AG09319 (cell line): ENCODE measurements at regions not wholly inside any gene's neighbourhood (a gene's known extent, or its start where the extent isn't known, plus 50 kb on each side); places are given as distances from the start of the nearest gene placed in this dataset.

Source experiments
- DNase-seq: peaks from one replicate; pipeline ENCODE4 v3.0.0-alpha.2; 2010; ENCODE audit warnings: low read depth; ENCODE audit errors: extremely low read depth
- TF ChIP-seq, protein P1 (sequence below): IDR thresholded peaks from 2 replicates; pipeline ENCODE4 v1.5.1; 2011; ENCODE audit warnings: low read depth, mild to moderate bottlenecking, inconsistent platforms, low read length, moderate library complexity

DNA sequence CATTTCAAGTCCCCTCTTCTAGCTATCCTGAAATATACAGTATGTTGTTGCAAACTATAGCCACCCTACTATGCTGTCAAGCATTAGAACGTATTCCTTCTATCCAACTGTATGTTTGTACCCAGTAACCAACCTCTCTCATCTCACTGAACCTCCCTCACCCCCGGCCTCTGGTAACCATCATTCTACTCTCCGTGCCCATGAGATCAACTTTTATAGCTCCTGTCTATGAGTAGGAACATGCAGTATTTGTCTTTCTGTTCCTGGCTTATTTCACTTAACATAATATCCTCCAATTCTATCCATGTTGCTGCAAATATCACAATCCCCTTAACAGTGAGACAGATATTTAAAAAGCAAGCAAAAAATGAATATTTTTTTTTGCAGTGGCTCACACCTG lies 196.9 kb downstream of the PAX1 start:
- TF ChIP-seq, protein P1, sequence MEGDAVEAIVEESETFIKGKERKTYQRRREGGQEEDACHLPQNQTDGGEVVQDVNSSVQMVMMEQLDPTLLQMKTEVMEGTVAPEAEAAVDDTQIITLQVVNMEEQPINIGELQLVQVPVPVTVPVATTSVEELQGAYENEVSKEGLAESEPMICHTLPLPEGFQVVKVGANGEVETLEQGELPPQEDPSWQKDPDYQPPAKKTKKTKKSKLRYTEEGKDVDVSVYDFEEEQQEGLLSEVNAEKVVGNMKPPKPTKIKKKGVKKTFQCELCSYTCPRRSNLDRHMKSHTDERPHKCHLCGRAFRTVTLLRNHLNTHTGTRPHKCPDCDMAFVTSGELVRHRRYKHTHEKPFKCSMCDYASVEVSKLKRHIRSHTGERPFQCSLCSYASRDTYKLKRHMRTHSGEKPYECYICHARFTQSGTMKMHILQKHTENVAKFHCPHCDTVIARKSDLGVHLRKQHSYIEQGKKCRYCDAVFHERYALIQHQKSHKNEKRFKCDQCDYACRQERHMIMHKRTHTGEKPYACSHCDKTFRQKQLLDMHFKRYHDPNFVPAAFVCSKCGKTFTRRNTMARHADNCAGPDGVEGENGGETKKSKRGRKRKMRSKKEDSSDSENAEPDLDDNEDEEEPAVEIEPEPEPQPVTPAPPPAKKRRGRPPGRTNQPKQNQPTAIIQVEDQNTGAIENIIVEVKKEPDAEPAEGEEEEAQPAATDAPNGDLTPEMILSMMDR = no peak

DNA sequence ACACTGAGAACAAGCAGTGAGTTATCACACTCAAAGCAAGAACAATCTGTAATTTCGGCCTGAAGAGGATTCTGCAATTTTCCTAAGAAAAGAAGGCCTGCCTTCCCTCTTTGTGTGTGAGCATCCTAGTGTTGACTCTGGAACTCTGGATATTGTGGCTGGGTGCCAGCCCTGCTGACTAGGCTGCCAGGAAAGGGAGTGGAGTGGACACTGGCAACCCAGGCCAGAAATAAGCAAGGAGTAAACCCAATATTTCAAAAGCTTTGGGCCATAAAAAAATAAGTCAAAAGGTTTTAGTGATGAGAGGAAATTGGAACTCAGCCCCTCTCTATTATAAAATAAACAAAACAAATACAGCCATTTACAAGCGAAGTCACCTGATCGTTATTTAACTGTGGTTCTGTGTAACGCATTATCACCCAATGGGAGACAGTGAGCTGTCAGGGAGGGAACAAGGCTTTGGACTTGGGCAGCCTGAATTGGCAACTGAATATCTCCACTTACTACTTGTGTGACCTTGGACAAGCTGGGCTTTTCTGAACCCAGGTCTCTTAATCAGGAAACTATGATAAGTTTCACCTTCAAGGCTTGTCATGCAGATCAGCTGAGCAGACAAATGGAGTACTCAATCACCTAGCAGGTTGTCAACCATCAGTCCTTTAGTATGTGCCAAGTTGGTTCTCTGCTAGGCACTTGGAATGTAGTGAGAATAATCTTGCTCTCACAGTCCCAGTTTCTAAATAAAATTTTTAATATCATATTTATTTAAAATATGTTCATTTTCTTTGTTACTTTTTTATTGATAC lies 196.2 kb downstream of the PAX1 start:
- no peak for DNase-seq
- TF ChIP-seq, protein P1 = no peak

More for the DNA sequence above, 196.9 kb downstream of the PAX1 start:
- no peak for DNase-seq

DNA sequence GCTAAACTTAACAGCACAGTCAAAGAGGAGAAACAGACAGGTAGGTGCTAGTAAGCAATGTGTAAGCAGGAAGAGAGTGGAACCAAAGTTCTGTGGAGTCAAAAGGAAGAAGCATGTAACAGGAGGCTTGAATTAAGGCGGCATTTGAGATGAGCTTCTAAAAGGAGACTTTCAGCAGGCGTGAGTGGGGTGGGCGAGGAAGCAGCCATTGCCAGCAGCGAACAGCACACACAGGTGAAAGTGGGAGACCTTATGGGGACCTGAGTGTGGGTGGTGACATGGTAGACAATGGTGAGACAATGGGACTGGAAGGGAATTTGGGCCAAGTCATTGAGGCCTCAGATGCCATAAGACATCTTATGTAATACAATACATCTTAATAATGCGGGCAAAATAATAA lies 195.0 kb downstream of the PAX1 start:
- TF ChIP-seq, protein P1 = no peak
- DNase-seq = no peak

DNA sequence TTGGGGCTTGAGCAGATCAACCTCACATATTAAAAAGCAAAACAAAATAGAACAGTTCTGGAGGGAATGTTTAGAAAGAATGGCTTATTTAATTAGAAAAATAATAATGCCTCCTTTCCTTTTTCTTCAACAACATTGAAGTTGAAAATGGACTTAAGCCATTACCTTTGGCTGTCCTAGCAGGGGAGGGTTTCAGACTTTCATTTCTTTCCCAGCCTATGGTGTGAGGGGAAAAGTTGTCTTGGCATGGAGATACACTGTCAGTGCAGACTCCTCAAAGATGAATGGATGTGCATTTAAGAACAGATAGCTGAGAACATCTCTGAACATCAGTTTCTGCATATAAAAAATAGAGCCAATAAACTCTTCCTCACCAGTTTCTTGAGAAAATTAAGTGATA lies 169.5 kb downstream of the PAX1 start:
- no peak for DNase-seq
- TF ChIP-seq, protein P1 = no peak

DNA sequence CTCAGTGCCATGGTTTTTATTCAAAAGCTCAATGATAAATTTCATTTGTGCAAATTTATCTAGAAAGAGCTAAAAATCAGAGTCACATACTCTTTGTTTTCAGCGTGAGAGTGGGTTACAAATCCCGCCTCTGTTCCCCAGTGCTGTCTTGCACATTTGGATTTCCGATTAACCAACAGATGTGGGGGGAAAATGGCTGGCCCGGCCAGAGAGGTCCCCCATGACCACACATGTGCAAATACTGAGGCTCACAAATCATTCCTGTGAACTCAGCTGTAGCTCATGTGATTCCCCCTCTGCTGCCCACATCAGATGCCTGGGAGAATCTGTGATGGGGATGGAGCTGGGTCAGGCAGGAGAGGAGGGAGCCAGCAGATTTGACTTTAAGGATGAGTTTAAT lies 168.7 kb downstream of the PAX1 start:
- TF ChIP-seq, protein P1 = no peak
- DNase-seq = no peak

DNA sequence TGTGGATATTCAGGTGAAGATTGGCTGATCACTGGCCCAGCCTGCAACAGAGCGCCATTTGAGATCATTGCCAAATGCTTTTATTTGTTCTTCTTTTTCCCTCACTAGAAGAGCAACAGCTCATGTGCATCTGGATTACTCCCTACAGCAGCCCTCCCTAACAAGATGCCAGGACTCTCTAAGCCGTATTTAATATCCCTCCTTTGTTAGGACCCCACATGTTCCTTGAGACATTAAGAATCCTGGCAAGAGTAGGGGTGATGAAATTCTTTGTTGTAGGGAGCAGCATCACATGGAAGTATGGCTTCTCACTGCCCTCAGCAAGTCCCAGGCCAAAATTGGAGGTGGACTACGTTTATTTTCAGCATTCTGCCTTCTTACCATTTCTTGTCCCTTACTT lies 167.8 kb downstream of the PAX1 start:
- no peak for DNase-seq
- TF ChIP-seq, protein P1 = no peak

DNA sequence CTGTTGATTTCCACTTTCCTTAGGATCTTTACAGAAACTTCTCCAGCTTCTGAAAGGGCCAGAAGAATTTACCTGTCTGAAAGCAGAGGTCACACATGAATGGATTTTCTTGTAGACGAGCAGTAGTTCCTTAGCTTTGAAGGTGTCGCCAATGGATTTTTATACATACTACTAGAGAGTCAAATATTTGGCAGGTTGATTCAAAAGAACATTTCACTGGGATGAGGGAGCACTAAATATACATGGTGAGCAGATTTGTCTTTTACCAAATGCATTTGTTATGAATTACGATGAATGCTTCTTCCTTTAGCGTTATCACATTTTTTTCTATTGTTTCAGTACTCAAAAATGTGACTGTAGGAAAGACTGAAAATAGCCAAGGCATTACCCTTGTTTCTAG lies 162.3 kb downstream of the PAX1 start:
- DNase-seq = no peak
- TF ChIP-seq, protein P1 = no peak
